Panc1 (cell line): ENCODE measurements at regions not wholly inside any gene's neighbourhood (a gene's known extent, or its start where the extent isn't known, plus 50 kb on each side); places are given as distances from the start of the nearest gene placed in this dataset.
A peak's percentile ranks its signal among the peaks of the same experiment; 100 is the strongest.

Experiments
- ATAC-seq: fragments of 200-7000 bp; cut with Tn5 transposase; 2 replicates; pipeline ENCODE4 v1.9.1; 2020; ENCODE audit warnings: mild to moderate bottlenecking, moderate library complexity
- BruUV-seq: library from RNA; stranded (reverse); fragments of 400-500 nt; replicated peaks from 2 replicates; lab custom pipeline; 2021; lab: Mats Ljungman, UMichigan
- CTCF ChIA-PET: fragments of 300-600 bp; sonication (Branson Sonifier 250); formaldehyde crosslinking; loops from one replicate; lab custom pipeline; 2022; ENCODE audit warnings: antibody characterized with exemption; lab: Charles Lee
- POLR2A ChIA-PET: fragments of 300-600 bp; sonication (Branson Sonifier 250); formaldehyde crosslinking; loops from one replicate; lab custom pipeline; 2022; ENCODE audit warnings: antibody characterized with exemption; lab: Charles Lee
- DNase-seq: peaks from one replicate; pipeline ENCODE4 v3.0.0-alpha.2; 2010; ENCODE audit warnings: low read depth, low spot score
- H3K27ac ChIP-seq: 2 replicates; pipeline ENCODE4 v1.5.1; 2011; ENCODE audit warnings: mild to moderate bottlenecking, low read length, inconsistent platforms
- H3K27me3 ChIP-seq: fragments of 200-500 bp; sonication (Bioruptor generic); 2 replicates; pipeline ENCODE4 v1.6.0; 2014; ENCODE audit warnings: low read length, inconsistent platforms; ENCODE audit not compliant: control insufficient read depth, insufficient read depth
- H3K36me3 ChIP-seq: fragments of 200-500 bp; sonication (Bioruptor generic); 2 replicates; pipeline ENCODE4 v1.5.1; 2014; ENCODE audit warnings: inconsistent platforms, mild to moderate bottlenecking, low read length, moderate library complexity; ENCODE audit not compliant: control insufficient read depth, insufficient read depth
- H3K4me1 ChIP-seq: 2 replicates; pipeline ENCODE4 v1.5.1; 2011; ENCODE audit warnings: inconsistent platforms, mild to moderate bottlenecking, low read length, moderate library complexity; ENCODE audit not compliant: control insufficient read depth, insufficient read depth
- H3K4me3 ChIP-seq, 2 experiments: 2 replicates each; pipeline ENCODE4 v1.5.1; 2011 to 2012; ENCODE audit warnings: low read depth in 2 of 2, low read length in 2 of 2, mild to moderate bottlenecking in 2 of 2, inconsistent platforms in 1 of 2, moderate library complexity in 1 of 2
- H3K9me3 ChIP-seq: fragments of 200-500 bp; sonication (Bioruptor generic); 2 replicates; pipeline ENCODE4 v1.5.1; 2014; ENCODE audit warnings: low read depth, mild to moderate bottlenecking, inconsistent platforms, low read length, moderate library complexity; ENCODE audit not compliant: control insufficient read depth, insufficient read depth
- CTCF ChIP-seq: fragments of 450-650 bp; IDR thresholded peaks from 2 replicates; pipeline ENCODE4 v1.5.1; 2017; ENCODE audit warnings: mild to moderate bottlenecking
- POLR2AphosphoS5 ChIP-seq: IDR thresholded peaks from 2 replicates; pipeline ENCODE4 v1.6.1; 2012; ENCODE audit warnings: mild to moderate bottlenecking, low read depth, low read length, moderate library complexity
- REST ChIP-seq, 2 experiments: IDR thresholded peaks; 2 replicates each; pipeline ENCODE4 v1.6.1; 2011 to 2012; ENCODE audit warnings: low read depth in 2 of 2, control low read depth in 1 of 2, low read length in 1 of 2, mild to moderate bottlenecking in 1 of 2, moderate library complexity in 1 of 2; ENCODE audit not compliant: insufficient read depth in 1 of 2
- SIN3A ChIP-seq: IDR thresholded peaks from 2 replicates; pipeline ENCODE4 v1.6.1; 2012; ENCODE audit warnings: low read depth, mild to moderate bottlenecking, low read length, moderate library complexity, borderline replicate concordance; ENCODE audit not compliant: insufficient read depth
- TCF7L2 ChIP-seq: IDR thresholded peaks from 2 replicates; pipeline ENCODE4 v1.6.1; 2011; ENCODE audit warnings: mild to moderate bottlenecking, low read depth, low read length, inconsistent platforms
- in situ Hi-C: cut with HindIII; loops from 2 replicates; pipeline ENCODE4 v1.10.0; 2016; ENCODE audit warnings: low sequenced_read_pairs, low pct_unique_long_range_greater_than_20kb
- intact Hi-C: fragments of 100-400 bp; cut with micrococcal nuclease; formaldehyde crosslinking; loops from one replicate; pipeline ENCODE4 v1.10.0; 2022; ENCODE audit not compliant: unreplicated experiment

- intact Hi-C loops = no loop called here
Measured at GRCh38 chr2:129914538-129915302, 64.7 kb upstream of the RAB6C start.

GRCh38 chr2:129915303-129915840 is 64.1 kb upstream of the RAB6C start:
- ChIA-PET CTCF (no interaction called here), POLR2A (no interaction called here)
- Histone ChIP-seq H3K27me3 (no peaks in the 10 kb centered on the region), H3K4me1 (no peaks in the 10 kb centered on the region), H3K27ac (no peak overlapping the region), H3K9me3 (peaks cover 14% of the 10 kb centered on the region; the same call in 1 of the 2 replicates), H3K4me3 (no peak overlapping the region), H3K36me3 (no peaks in the 10 kb centered on the region)
- intact Hi-C loops = no loop called here
- DNase-seq (no peak), ATAC-seq (peak; percentile 44; the same call in 1 of the 2 replicates)
- in situ Hi-C loops = no loop called here
- no TSS peak for BruUV-seq
- TF ChIP-seq SIN3A (no peak), TCF7L2 (no peak), REST (IDR thresholded peaks at IDR 0.05; ENCODE audit: insufficient read depth in 1 of 2, low read depth in 2 of 2, low read length in 1 of 2) (no peak), CTCF (no peak)

More at GRCh38 chr2:129914538-129915302, 64.7 kb upstream of the RAB6C start:
- Histone ChIP-seq H3K27me3 (no peaks in the 10 kb centered on the region), H3K4me1 (no peaks in the 10 kb centered on the region), H3K4me3 (no peak overlapping the region), H3K9me3 (peaks cover 10% of the 10 kb centered on the region; the same call in 1 of the 2 replicates), H3K27ac (no peak overlapping the region), H3K36me3 (no peaks in the 10 kb centered on the region)
- no peak for TF ChIP-seq TCF7L2
- TF ChIP-seq POLR2AphosphoS5 = no peak
- no peak for TF ChIP-seq SIN3A
- no peak for TF ChIP-seq REST (IDR thresholded peaks at IDR 0.05; ENCODE audit: insufficient read depth in 1 of 2, low read depth in 2 of 2, low read length in 1 of 2)
- TF ChIP-seq CTCF = no peak
- ATAC-seq (0 out of 2 replicates have a peak, but pooled peaks have one; percentile 9), DNase-seq (no peak)
- ChIA-PET POLR2A (no interaction called here), CTCF (no interaction called here)
- in situ Hi-C loops = no loop called here
- no TSS peak for BruUV-seq
